Stimulated activated CD4-positive, alpha-beta T cell treated with anti-CD3 and anti-CD28 coated beads, Interleukin-1b, Interleukin-23, amount 100 ng/mL, for 1 hour (primary cell): ENCODE measurements at regions not wholly inside any gene's neighbourhood (a gene's known extent, or its start where the extent isn't known, plus 50 kb on each side); places are given as distances from the start of the nearest gene placed in this dataset.

ENCODE experiments used
- DNase-seq, 2 donors: peaks; one replicate each; pipeline ENCODE4 v3.0.0-alpha.2; 2020; ENCODE audit warnings: low read depth in 2 of 2

GRCh38 chr15:54722342-54722986 is 474.3 kb downstream of the RSL24D1 start:
- DNase-seq = no peak

DNA sequence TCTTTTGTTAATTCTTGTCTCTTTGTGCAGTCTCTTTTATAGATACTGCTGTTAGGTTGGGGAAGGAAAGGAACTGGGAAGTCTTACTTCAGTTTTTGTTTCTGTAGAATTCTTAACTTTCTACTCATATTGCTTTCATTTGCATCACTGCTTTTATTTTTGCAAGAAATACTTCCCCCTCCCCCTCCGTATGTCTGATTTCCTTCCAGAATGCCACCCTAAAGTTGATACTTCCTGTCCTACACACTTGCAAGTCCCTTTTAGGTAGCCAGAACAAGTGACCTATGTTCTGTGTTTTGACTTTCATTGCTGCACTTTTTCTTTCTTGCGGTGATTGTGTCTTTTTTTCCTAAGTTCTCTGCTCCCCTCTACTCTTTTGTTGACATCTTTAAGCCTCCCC is 477.4 kb downstream of the RSL24D1 start:
- no peak for DNase-seq

DNA sequence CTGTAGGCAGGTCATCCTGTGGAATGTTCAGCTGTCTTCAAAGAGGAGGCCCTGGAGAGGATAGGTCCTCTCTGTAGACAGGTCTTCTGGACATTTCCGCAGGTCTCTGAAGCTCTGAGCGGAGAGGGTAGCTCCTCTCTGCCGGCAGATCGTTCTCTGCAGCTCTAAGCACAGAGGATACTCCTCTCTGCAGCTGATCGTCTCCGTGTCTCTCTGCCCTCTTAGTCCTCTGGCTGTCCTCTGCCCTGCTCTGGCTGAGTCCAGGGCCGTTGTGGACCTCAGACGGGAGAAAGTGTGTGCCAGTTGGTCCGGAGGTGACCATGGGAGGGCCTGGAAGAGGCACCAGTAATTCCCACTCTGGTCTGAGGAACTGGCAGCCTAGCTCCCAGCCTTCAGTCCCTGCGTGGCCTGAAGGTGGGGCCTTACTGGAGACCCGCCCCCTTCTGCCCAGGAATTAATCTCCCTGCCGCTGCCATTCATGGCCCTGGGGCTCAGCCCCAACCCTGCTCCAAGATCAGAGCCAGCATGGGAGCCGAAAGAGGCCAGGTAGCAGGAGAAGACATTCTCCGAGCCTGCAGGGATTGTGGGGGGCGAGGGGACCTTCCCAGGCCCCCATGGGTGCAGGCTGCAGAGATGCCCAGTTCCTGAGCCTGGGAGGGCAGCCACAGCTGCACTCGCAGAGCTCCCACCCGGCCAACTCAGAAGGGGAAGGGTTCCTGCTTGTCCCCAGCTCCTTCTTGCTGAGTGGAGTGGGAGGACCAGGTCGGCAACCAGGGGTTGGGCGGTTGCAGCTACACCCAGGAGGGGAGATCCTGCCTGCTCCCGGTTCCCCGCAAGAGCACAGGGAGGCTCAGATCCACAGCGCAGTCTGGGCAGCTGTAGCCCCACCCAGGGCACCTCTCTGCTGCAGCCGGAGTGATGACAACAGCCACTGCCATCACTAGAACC is 488.7 kb downstream of the RSL24D1 start:
- DNase-seq = no peak

DNA sequence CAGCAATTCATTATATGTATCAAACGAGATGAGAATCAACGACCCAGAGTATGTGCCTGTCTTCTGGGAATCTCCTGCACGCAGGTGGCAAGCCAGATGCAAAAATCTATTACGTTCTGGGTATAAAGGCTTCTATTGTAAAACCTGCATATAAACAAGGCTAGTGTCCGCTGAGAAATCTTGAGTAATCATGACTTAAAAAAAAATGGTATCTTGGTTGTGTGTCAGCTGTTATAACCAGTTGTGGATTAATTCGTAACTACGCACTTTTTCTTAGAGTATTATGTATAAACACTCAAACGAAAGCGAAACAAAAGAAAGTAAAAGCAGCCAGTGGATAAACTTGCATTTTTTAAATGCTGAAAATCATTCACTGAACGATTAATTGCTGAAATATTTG is 509.1 kb downstream of the RSL24D1 start:
- DNase-seq = no peak
